GM19238 (cell line): ENCODE measurements at regions not wholly inside any gene's neighbourhood (a gene's known extent, or its start where the extent isn't known, plus 50 kb on each side); places are given as distances from the start of the nearest gene placed in this dataset.

Source experiments
- DNase-seq: peaks from one replicate; pipeline ENCODE4 v3.0.0; 2011; ENCODE audit warnings: low spot score; ENCODE audit not compliant: insufficient read length

- no peak for DNase-seq
Measured at GRCh38 chr9:118364266-118365106, 660.3 kb downstream of the TLR4 start.

DNA sequence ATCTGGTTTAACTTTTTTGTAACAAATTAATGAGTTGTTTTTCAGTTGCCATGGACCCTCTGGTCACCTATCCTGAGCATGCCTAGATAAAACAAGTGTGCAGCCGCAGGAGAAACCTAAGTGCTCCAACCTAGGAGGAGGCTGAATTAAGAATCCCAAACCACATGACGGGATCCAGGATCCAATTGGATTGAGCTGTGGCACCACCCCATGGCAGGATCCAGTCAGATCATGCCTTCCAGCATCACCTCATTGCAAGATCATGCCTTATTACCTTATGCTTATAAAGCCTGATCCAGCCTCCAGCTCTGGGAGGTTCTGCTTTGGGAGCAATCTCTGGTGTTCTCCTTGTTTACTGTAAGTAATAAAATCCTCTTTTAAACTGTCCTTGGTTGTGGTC is 662.0 kb downstream of the TLR4 start:
- DNase-seq = no peak

DNA sequence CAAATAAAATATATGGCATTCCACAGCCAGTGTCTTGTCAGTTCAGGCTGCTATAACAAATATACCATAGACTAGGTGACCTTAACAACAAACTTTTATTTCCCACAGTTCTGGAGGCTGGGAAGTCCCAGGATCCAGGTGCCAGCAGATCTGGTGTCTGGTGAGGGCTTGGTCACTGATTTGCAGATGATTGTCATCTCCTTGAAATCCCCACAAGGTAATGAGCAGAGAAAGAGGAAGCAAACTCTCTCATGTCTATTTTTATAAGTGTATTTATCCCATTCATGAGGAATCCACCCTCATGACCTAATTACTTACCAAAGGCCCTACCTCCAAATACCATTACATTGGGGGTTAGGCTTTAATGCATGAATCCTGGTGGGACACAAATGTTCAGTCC is 663.2 kb downstream of the TLR4 start:
- no peak for DNase-seq

DNA sequence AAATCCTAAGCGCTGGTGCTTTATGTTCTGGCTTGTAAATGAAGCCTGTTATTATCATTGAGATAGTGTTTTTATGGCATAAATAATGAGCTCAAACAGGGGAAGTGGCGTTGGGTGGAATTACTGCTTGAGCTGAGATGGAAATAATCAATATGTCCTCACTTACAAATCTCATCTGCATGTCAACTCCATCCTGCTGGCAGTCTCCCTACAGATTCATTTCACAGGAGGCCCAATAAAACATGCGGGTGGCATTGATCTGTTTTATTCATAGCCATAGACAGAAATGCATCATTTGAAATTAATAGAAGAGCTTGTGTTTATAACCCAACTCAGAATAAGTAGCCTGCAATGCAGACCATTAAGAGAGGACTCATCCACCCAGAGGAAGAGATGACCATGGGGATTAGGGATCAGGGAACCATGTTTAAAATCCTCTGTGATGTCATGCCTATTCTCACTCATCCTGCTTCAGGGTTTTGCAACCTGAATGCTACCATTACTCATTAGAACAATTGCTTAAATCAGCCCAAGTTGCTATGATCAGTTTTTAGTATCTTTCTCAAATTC is 680.4 kb downstream of the TLR4 start:
- DNase-seq = no peak

DNA sequence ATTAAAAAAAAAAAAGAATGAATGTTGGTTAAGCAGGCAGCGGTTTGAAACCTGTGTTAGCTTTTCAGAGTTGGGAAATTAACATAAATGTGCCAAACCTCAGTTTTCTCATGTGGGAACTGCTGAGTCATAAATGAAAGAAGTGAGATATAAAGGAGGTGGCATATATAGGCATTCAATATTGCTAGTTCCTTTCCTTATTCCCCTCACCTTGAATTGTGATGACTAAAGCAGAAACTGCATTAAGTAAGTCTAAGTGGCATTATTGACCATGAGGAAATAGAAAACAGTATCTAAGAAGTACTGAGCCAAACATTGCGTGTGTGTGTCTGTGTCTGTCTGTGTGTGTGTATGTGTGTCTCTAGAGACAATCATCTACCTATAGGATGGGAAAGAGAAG is 691.2 kb downstream of the TLR4 start:
- DNase-seq = no peak

GRCh38 chr9:118401546-118401945 is 697.3 kb downstream of the TLR4 start:
- DNase-seq = no peak

DNA sequence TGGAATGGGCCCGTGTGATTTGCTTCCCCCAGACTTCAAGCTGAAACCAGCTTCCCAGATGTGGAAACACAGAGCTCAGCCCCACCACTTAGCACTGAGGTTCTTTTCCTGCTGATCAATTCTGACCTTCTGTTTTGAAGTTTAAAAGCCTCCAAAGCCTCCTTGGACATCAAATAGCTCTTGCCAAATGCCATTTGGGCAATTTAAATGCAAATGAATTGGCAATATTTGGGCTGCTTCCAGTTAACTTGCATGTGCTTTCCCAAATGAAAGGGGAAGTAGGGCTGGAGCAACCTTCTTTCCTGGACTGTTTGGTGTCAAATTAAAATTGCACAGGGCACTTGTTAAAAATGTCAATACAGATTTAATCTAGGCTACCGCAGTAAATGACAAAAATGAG is 710.5 kb downstream of the TLR4 start:
- DNase-seq = no peak

DNA sequence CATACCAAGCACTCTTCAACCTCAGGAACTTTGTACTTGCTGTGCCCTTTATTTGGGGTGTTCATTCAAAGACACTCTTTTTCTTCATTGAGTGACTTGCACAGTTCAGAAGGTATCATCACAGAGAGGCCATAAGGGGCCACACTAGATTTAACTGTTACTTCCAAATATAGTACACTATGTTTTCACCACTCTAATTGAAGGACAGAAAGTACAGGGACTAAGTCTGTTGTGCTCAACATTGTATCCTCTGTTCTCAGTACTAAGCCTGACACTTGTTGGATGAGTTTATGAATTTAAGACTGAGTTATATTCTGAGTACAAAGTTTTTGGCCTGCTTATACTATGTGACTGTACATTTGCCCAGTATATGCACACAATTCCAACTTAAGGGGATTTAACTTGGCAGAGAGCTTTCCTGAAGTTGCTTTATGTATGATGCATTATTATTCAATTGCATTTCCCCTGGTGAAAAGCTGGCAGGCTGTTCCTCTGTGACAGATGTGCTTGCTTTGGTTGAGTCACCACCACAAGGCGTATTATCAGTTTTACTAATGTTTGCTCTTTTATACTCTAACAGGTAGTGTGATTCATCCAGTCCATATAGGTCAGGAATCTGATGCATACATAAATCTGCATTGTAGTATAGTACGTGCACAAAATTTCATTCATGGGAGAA is 714.8 kb downstream of the TLR4 start:
- no peak for DNase-seq

- no peak for DNase-seq
Measured at GRCh38 chr9:118419676-118420075, 715.5 kb downstream of the TLR4 start.

DNA sequence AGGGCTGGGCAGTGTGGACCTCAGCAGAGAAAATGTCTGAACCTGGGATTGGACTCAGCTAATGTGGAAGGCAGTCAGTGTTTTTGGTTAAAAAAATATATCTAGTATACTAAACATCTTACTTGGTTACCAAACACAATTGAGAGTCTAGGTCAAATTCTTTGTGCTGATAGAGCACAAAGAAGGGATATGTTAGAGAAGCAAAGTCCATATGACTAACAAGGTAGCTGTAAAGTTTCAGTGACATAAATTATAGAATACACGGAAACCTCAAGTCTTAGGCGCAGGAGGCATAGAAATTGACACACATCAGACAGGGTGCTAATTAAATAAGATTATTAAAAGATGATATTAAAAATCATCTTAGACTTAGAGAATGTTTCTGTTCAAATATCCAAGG is 718.3 kb downstream of the TLR4 start:
- no peak for DNase-seq

GRCh38 chr9:118423021-118423420 is 718.8 kb downstream of the TLR4 start:
- DNase-seq = no peak

- DNase-seq = no peak
Measured at GRCh38 chr9:118423721-118424120, 719.5 kb downstream of the TLR4 start.

DNA sequence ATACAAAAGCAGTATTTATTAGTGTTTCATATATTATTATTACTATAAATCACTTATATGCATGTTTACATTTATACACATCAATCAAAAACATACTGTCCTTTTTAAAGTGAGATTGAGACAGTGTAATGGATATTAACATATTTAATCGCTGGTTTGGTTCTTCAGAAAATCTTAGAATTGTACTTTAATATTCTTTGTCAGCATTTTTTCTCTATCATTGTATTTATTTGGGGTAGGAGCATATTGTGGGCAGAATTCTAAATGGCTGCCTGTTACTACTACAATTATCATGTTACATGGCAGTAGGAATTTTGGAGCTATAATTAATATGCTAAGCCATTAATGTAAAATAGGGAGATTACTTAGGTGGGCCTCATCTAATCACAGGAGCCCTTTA is 722.6 kb downstream of the TLR4 start:
- DNase-seq = no peak

GRCh38 chr9:118438810-118439209 is 734.6 kb downstream of the TLR4 start:
- no peak for DNase-seq

GRCh38 chr9:118439441-118439840 is 735.2 kb downstream of the TLR4 start:
- no peak for DNase-seq

DNA sequence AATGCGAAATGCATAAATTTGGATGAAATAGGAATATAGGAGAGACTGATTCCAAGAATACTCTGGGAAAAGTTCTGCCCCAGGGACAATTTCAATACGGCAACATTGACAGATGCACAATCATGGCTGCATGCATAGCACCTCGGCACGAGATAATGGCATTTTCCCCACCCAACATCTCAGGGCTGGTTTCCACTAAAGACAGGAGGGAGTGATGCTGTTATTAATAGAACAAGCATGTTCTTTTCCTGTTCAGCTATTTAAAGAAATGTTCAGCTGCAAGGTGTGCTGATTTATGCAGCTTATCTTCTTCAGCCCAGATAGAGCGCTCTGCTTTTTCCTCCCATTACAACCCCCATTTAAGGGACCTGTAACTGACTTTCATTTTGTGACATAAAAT is 740.2 kb downstream of the TLR4 start:
- DNase-seq = no peak

DNA sequence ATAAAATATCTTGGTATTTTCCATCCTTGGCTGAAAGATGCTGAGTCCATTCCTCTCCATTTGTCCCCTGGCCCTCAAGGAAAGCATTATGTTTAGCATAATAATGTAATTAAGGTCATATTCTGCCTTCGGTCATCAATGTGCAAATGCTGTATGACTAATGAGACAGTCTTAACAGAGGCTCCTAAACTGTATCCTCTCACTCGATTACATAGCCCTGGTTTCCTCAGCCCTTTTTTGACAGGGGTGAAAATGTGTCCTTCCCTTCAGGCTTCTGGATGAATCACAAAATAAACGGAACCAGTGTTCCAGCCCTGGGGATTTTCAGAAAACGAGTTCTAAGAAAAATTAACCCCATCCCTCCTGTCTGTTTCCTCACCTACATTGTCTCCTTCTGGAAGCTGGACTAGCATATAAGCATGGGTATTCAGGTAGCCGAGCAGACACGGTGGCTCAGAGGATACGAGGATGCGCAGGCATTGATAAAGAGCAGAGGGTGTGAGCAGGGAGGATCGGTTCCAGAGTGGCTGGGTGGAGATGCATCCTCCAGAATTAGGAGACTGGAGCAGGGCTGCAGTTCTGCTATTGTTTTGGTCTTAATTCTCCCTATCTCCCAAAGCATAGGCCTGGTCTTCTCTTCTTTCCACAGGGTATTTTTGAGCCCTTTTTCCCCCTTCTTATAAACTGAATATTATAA is 742.9 kb downstream of the TLR4 start:
- DNase-seq = no peak

- no peak for DNase-seq
Measured at GRCh38 chr9:118449554-118449953, 745.4 kb downstream of the TLR4 start.

GRCh38 chr9:118455259-118455658 is 751.1 kb downstream of the TLR4 start:
- no peak for DNase-seq

DNA sequence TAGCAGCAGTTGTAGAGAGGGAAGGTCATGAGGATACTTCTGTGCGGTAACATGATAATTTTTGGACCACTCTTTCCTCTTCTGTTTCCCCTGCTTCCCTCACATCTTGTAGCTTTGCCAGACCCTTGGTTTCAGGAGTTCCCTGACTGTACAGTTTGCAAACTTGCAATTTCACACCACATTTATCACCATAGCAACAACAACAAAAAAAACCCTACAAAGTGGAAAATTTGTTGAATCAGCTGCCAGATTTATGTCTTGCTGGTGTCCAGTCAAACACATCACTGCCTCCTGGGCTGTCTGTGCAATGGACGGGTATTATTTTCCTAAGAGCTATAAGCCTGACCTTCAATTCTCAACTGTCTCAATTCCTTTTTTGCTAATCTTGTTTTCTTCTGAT is 751.6 kb downstream of the TLR4 start:
- DNase-seq = no peak

DNA sequence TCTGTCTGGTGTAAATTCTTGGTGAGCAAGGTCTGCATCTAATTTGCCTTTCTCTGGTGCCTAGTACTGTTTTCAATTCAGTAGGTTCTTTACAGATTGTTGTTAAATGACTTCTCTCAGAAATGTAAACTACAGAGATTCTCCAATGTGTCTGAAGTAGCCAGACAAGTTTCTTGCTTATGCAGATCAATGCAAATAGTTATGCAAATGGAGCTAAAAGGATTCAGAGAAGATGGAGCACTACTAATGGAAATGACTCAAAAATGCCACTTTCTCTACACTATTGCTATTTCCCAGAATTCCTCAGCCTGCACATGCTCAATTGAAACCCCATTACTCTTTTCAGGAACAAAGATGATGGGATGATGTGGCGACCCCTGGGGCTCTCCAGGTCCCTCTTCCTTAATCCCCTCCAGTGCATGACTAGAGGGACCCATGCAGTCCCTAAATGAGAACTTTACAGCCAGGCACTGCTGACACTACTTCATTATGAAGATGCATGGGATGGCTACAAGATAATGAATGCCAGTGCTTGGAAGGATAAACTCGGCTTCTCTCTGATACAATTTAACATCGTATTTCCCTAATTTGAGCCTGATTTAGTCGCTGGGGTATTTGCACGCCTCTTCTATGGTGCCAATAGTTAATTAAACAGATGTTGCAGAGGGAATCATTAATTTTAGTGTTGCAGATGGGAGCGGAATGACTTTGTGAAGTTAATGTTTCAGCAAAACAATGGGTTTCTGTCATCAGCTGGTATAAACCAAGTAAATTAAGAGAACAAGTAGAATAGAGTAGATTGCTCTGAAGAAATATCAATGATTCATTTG is 753.2 kb downstream of the TLR4 start:
- no peak for DNase-seq
